Ovary (tissue), 7 donors: ENCODE measurements at regions not wholly inside any gene's neighbourhood (a gene's known extent, or its start where the extent isn't known, plus 50 kb on each side); places are given as distances from the start of the nearest gene placed in this dataset.

Experiments
- DNase-seq, 5 donors: peaks; one replicate each; pipeline ENCODE4 v3.0.0-alpha.2; 2019 to 2020
- H3K27ac ChIP-seq, 2 donors: fragments of 200-600 bp; one replicate each; pipeline versions ENCODE4 v1.5.1 to v1.8.0; 2019 to 2022
- H3K27me3 ChIP-seq: fragments of 200-600 bp; one replicate; pipeline ENCODE4 v1.8.0; 2022
- H3K36me3 ChIP-seq: fragments of 200-600 bp; sonication (generic); one replicate; pipeline ENCODE4 v1.5.1; 2019
- H3K4me1 ChIP-seq: one replicate; pipeline ENCODE4 v1.8.1; 2013; ENCODE audit warnings: mild to moderate bottlenecking, moderate library complexity; ENCODE audit not compliant: insufficient read depth
- H3K4me3 ChIP-seq: fragments of 200-600 bp; sonication (generic); one replicate; pipeline ENCODE4 v1.5.1; 2017
- H3K9me3 ChIP-seq, 2 donors: fragments of 200-600 bp in 1 of 2; sonication (generic) in 1 of 2; one replicate each; pipeline versions ENCODE4 v1.5.1 to v1.8.1; 2013 to 2019; ENCODE audit warnings: mild to moderate bottlenecking in 1 of 2, moderate library complexity in 1 of 2
- CTCF ChIP-seq, 3 donors: fragments of 450-650 bp in 2 of 3; fragments of 200-600 bp in 1 of 3; IDR thresholded peaks; one replicate each; pipeline versions ENCODE4 v1.5.1 to v1.8.0; 2016 to 2022; ENCODE audit warnings: antibody characterized with exemption in 3 of 3, mild to moderate bottlenecking in 1 of 3
- EP300 ChIP-seq: sonication (generic); formaldehyde crosslinking; IDR thresholded peaks from one replicate; pipeline ENCODE4 v1.6.1; 2017; ENCODE audit warnings: antibody characterized with exemption
- POLR2A ChIP-seq: fragments of 450-650 bp; IDR thresholded peaks from one replicate; pipeline ENCODE4 v1.6.1; 2017; ENCODE audit warnings: antibody characterized with exemption, mild to moderate bottlenecking, moderate library complexity
- WGBS, 3 donors: extraction: QIAGEN DNeasy Blood & Tissue Kit in 1 of 3; methylation state at CpG; one replicate each; pipeline versions ENCODE4 v1.1.5 to v1.1.7; 2013 to 2017; 5-methylcytosine and 5-hydroxymethylcytosine counted together
- intact Hi-C, 4 donors: fragments of 100-400 bp; cut with DNase I; formaldehyde crosslinking; loops; one replicate each; pipeline versions ENCODE4 v1.11.0 to v1.15.1; 2022 to 2023
- donor health status: DM: no; HTN: no; CAD: no; lungs with moderate emphysema.
- donor health status: DM: no; HTN: no; CAD: no.
- donor health status: Bipolar disorder and iron deficiency.
- donor health status: DM: no; HTN: no; CAD: no.
- donor health status: DM: yes; HTN: yes; CAD: no.

GRCh38 chr7:25031432-25031831 lies 51.5 kb upstream of the OSBPL3 start:
- Histone ChIP-seq H3K9me3 (no peaks in the 10 kb centered on the region), H3K4me3 (no peak overlapping the region), H3K36me3 (no peaks in the 10 kb centered on the region), H3K27me3 (no peaks in the 10 kb centered on the region), H3K4me1 (no peaks in the 10 kb centered on the region), H3K27ac (no peak overlapping the region)
- intact Hi-C loops, result no loop called here
- 98 to 100% (median 100%) methylated on average over 1 of the region's 1 CpG for WGBS, 3 donors
- DNase-seq, result no peak
- TF ChIP-seq EP300, result no peak
- no peak for TF ChIP-seq POLR2A
- TF ChIP-seq CTCF (IDR thresholded peaks at IDR 0.05), result no peak

GRCh38 chr7:25031007-25031406 lies 51.0 kb upstream of the OSBPL3 start:
- DNase-seq, result no peak
- Histone ChIP-seq H3K9me3 (no peaks in the 10 kb centered on the region), H3K27me3 (no peaks in the 10 kb centered on the region), H3K36me3 (no peaks in the 10 kb centered on the region), H3K4me1 (no peaks in the 10 kb centered on the region), H3K4me3 (no peak overlapping the region), H3K27ac (no peak overlapping the region)
- TF ChIP-seq EP300 (no peak), CTCF (IDR thresholded peaks at IDR 0.05) (no peak), POLR2A (no peak)
- 86 to 93% (median 90%) methylated on average over 6 of the region's 6 CpGs for WGBS, 3 donors
- intact Hi-C loops, result no loop called here
